Nephron progenitor cell (in vitro differentiated cells): ENCODE measurements at regions not wholly inside any gene's neighbourhood (a gene's known extent, or its start where the extent isn't known, plus 50 kb on each side); places are given as distances from the start of the nearest gene placed in this dataset.
A peak's percentile ranks its signal among the peaks of the same experiment; 100 is the strongest.

ENCODE experiments used
- DNase-seq: peaks from one replicate; pipeline ENCODE4 v3.0.0; 2021
- H3K27ac Mint-ChIP-seq: 2 replicates; pipeline ENCODE4 v1.8.0; 2021; ENCODE audit warnings: mild to moderate bottlenecking, moderate library complexity, mixed read lengths
- H3K27me3 Mint-ChIP-seq: 2 replicates; pipeline ENCODE4 v1.8.0; 2021; ENCODE audit warnings: mild to moderate bottlenecking, low read depth, mixed read lengths; ENCODE audit not compliant: poor library complexity
- H3K36me3 Mint-ChIP-seq: 2 replicates; pipeline ENCODE4 v1.8.0; 2021; ENCODE audit warnings: low read depth, mixed read lengths
- H3K4me1 Mint-ChIP-seq: 2 replicates; pipeline ENCODE4 v1.8.0; 2021; ENCODE audit warnings: mixed read lengths
- H3K4me3 Mint-ChIP-seq: 2 replicates; pipeline ENCODE4 v1.8.0; 2021; ENCODE audit warnings: mild to moderate bottlenecking, moderate library complexity, mixed read lengths
- H3K9me3 Mint-ChIP-seq: 2 replicates; pipeline ENCODE4 v1.8.0; 2021; ENCODE audit warnings: mild to moderate bottlenecking, moderate library complexity, mixed read lengths
- CTCF ChIP-seq: fragments of 200-600 bp; sonication (generic); IDR thresholded peaks from 2 replicates; pipeline ENCODE4 v1.5.0; 2021; ENCODE audit warnings: antibody characterized with exemption

- TF ChIP-seq CTCF = no peak
- Mint-ChIP-seq H3K4me3 (no peak overlapping the region), H3K27ac (no peak overlapping the region), H3K4me1 (peaks cover 4% of the 10 kb centered on the region), H3K36me3 (no peaks in the 10 kb centered on the region), H3K27me3 (no peaks in the 10 kb centered on the region), H3K9me3 (no peaks in the 10 kb centered on the region)
- DNase-seq = no peak
Measured at GRCh38 chr1:82260666-82261065, 459.9 kb downstream of the ADGRL2 start.

- H3K27me3 Mint-ChIP-seq = no peaks in the 10 kb centered on the region
- no peak for TF ChIP-seq CTCF
- no peak for DNase-seq
- H3K4me3 Mint-ChIP-seq = no peak overlapping the region
- H3K36me3 Mint-ChIP-seq = no peaks in the 10 kb centered on the region
- H3K27ac Mint-ChIP-seq = no peak overlapping the region
- peaks cover 4% of the 10 kb centered on the region for H3K4me1 Mint-ChIP-seq
- H3K9me3 Mint-ChIP-seq = no peaks in the 10 kb centered on the region
Measured at GRCh38 chr1:82260051-82260450, 459.3 kb downstream of the ADGRL2 start.

GRCh38 chr1:82258887-82259286 lies 458.2 kb downstream of the ADGRL2 start:
- Mint-ChIP-seq H3K27me3 (no peaks in the 10 kb centered on the region), H3K27ac (peak overlapping the region; percentile 71)
- no peak for TF ChIP-seq CTCF

GRCh38 chr1:82246050-82246449 lies 445.3 kb downstream of the ADGRL2 start:
- Mint-ChIP-seq H3K36me3 (peaks cover 4% of the 10 kb centered on the region), H3K4me1 (peaks cover 4% of the 10 kb centered on the region), H3K27me3 (no peaks in the 10 kb centered on the region), H3K9me3 (peaks cover 21% of the 10 kb centered on the region), H3K27ac (no peak overlapping the region), H3K4me3 (no peak overlapping the region)
- no peak for TF ChIP-seq CTCF
- no peak for DNase-seq

More at GRCh38 chr1:82258887-82259286, 458.2 kb downstream of the ADGRL2 start:
- Mint-ChIP-seq H3K4me1 (peaks cover 4% of the 10 kb centered on the region), H3K9me3 (no peaks in the 10 kb centered on the region), H3K36me3 (no peaks in the 10 kb centered on the region), H3K4me3 (no peak overlapping the region)
- DNase-seq = no peak

GRCh38 chr1:82245345-82246014 lies 444.7 kb downstream of the ADGRL2 start:
- H3K4me3 Mint-ChIP-seq = no peak overlapping the region
- DNase-seq = no peak

More at GRCh38 chr1:82245345-82246014, 444.7 kb downstream of the ADGRL2 start:
- peaks cover 4% of the 10 kb centered on the region for H3K36me3 Mint-ChIP-seq
- TF ChIP-seq CTCF = no peak
- peaks cover 4% of the 10 kb centered on the region for H3K4me1 Mint-ChIP-seq
- no peak overlapping the region for H3K27ac Mint-ChIP-seq
- peaks cover 26% of the 10 kb centered on the region for H3K9me3 Mint-ChIP-seq
- no peaks in the 10 kb centered on the region for H3K27me3 Mint-ChIP-seq
